OCI-LY1 (cell line): ENCODE measurements at regions not wholly inside any gene's neighbourhood (a gene's known extent, or its start where the extent isn't known, plus 50 kb on each side); places are given as distances from the start of the nearest gene placed in this dataset.

Source experiments
- H2AFZ ChIP-seq: fragments of 200-600 bp; sonication (generic), shearing (Covaris generic); 2 replicates; pipeline ENCODE4 v1.6.0; 2014; ENCODE audit warnings: antibody characterized with exemption, mild to moderate bottlenecking, low read length
- H3F3A ChIP-seq: fragments of 200-600 bp; sonication (generic), shearing (Covaris generic); 2 replicates; pipeline ENCODE4 v1.6.0; 2014; ENCODE audit warnings: mild to moderate bottlenecking, antibody characterized with exemption, low read length, moderate library complexity; ENCODE audit not compliant: insufficient read depth
- H3K27ac ChIP-seq: fragments of 200-600 bp; sonication (generic); 2 replicates; pipeline ENCODE4 v1.5.1; 2014; ENCODE audit warnings: low read length, mixed run types, mild to moderate bottlenecking, low read depth; ENCODE audit not compliant: poor library complexity, severe bottlenecking
- H3K27me3 ChIP-seq: fragments of 200-600 bp; sonication (generic); 2 replicates; pipeline ENCODE4 v1.6.0; 2014; ENCODE audit warnings: antibody characterized with exemption, mild to moderate bottlenecking, low read length, moderate library complexity; ENCODE audit not compliant: insufficient read depth
- H3K36me3 ChIP-seq: fragments of 200-600 bp; sonication (generic); 2 replicates; pipeline ENCODE4 v1.6.1; 2014; ENCODE audit warnings: mild to moderate bottlenecking, antibody characterized with exemption, low read length, moderate library complexity, mixed read lengths; ENCODE audit not compliant: insufficient read depth
- H3K4me1 ChIP-seq: fragments of 200-600 bp; sonication (generic); 2 replicates; pipeline ENCODE4 v1.5.1; 2014; ENCODE audit warnings: mild to moderate bottlenecking, low read length, moderate library complexity; ENCODE audit not compliant: insufficient read depth, severe bottlenecking
- H3K4me2 ChIP-seq: fragments of 200-600 bp; sonication (generic), shearing (Covaris generic); 2 replicates; pipeline ENCODE4 v1.6.1; 2014; ENCODE audit warnings: low read length
- H3K4me3 ChIP-seq: fragments of 200-600 bp; sonication (generic); 2 replicates; pipeline ENCODE4 v1.5.1; 2014; ENCODE audit warnings: low read length, low read depth, mild to moderate bottlenecking, mixed read lengths; ENCODE audit not compliant: poor library complexity, severe bottlenecking
- H3K79me2 ChIP-seq: fragments of 200-600 bp; shearing (Covaris generic); 2 replicates; pipeline ENCODE4 v1.6.1; 2016; ENCODE audit warnings: mixed run types, low read length, mixed read lengths; ENCODE audit not compliant: insufficient read depth
- H3K9ac ChIP-seq: fragments of 200-600 bp; sonication (generic), shearing (Covaris generic); 2 replicates; pipeline ENCODE4 v1.6.1; 2014; ENCODE audit warnings: mild to moderate bottlenecking, low read length, mixed read lengths
- H3K9me2 ChIP-seq: fragments of 200-600 bp; sonication (generic), shearing (Covaris generic); 2 replicates; pipeline ENCODE4 v1.6.1; 2014; ENCODE audit warnings: low read depth, mild to moderate bottlenecking, low read length, mixed read lengths
- H3K9me3 ChIP-seq: fragments of 200-600 bp; shearing (Covaris generic); 2 replicates; pipeline ENCODE4 v1.6.1; 2014; ENCODE audit warnings: low read length, mixed read lengths
- H4K20me1 ChIP-seq: fragments of 200-600 bp; sonication (generic), shearing (Covaris generic); 2 replicates; pipeline ENCODE4 v1.6.0; 2016; ENCODE audit warnings: mild to moderate bottlenecking, low read length; ENCODE audit not compliant: insufficient read depth
- EZH2 ChIP-seq: fragments of 200-600 bp; sonication (generic), shearing (Covaris generic); IDR thresholded peaks from 2 replicates; pipeline ENCODE4 v1.8.0; 2017; ENCODE audit warnings: borderline replicate concordance, mixed run types, mild to moderate bottlenecking, antibody characterized with exemption, low read length, moderate library complexity, mixed read lengths
- TF ChIP-seq, protein P1 (sequence below): fragments of 200-600 bp; sonication (generic), shearing (Covaris generic); IDR thresholded peaks from 2 replicates; pipeline ENCODE4 v1.5.1; 2017; ENCODE audit warnings: mild to moderate bottlenecking, antibody characterized with exemption, low read length, moderate library complexity, mixed read lengths

- H4K20me1 ChIP-seq, result no peaks in the 10 kb centered on the region
- no peak overlapping the region for H3K27ac ChIP-seq
- H3K9me3 ChIP-seq, result no peaks in the 10 kb centered on the region
- no peak overlapping the region for H3K4me2 ChIP-seq
- no peak overlapping the region for H3K4me3 ChIP-seq
- no peaks in the 10 kb centered on the region for H3K36me3 ChIP-seq
- H3K27me3 ChIP-seq, result no peaks in the 10 kb centered on the region
- H3F3A ChIP-seq, result no peaks in the 10 kb centered on the region
- no peak overlapping the region for H3K9ac ChIP-seq
- H3K4me1 ChIP-seq, result peaks cover 25% of the 10 kb centered on the region
- H3K79me2 ChIP-seq, result no peaks in the 10 kb centered on the region
- TF ChIP-seq EZH2, result no peak
- TF ChIP-seq, protein P1, sequence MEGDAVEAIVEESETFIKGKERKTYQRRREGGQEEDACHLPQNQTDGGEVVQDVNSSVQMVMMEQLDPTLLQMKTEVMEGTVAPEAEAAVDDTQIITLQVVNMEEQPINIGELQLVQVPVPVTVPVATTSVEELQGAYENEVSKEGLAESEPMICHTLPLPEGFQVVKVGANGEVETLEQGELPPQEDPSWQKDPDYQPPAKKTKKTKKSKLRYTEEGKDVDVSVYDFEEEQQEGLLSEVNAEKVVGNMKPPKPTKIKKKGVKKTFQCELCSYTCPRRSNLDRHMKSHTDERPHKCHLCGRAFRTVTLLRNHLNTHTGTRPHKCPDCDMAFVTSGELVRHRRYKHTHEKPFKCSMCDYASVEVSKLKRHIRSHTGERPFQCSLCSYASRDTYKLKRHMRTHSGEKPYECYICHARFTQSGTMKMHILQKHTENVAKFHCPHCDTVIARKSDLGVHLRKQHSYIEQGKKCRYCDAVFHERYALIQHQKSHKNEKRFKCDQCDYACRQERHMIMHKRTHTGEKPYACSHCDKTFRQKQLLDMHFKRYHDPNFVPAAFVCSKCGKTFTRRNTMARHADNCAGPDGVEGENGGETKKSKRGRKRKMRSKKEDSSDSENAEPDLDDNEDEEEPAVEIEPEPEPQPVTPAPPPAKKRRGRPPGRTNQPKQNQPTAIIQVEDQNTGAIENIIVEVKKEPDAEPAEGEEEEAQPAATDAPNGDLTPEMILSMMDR, result no peak
- H3K9me2 ChIP-seq, result no peaks in the 10 kb centered on the region
- H2AFZ ChIP-seq, result no peak overlapping the region
Measured at GRCh38 chr2:6497048-6497447, 368.7 kb downstream of the CMPK2 start.

DNA sequence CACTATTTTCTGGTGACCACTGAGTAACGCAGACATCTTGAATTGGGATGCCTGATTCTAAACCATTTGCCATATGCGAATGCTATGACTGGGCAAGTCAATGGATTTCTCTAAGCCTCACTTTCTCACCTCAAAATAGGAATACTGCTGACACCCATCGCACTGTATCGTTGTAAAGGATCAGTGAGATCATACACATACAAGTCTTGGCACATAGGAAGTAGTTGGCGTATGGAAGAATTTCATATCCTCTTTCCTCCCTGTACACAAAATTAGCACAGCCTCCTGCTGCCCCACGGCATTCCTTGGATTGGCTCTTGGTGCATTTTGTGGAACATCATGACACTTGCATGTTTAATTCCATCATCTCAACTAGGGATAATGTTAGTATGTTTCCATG is 366.9 kb downstream of the CMPK2 start:
- H3K27ac ChIP-seq, result no peak overlapping the region
- H3K4me1 ChIP-seq, result peaks cover 25% of the 10 kb centered on the region
- no peaks in the 10 kb centered on the region for H3K27me3 ChIP-seq
- H3K4me2 ChIP-seq, result no peak overlapping the region
- H3K9me2 ChIP-seq, result no peaks in the 10 kb centered on the region
- H3K9me3 ChIP-seq, result no peaks in the 10 kb centered on the region
- H3K36me3 ChIP-seq, result no peaks in the 10 kb centered on the region
- H3K9ac ChIP-seq, result no peak overlapping the region
- H3K4me3 ChIP-seq, result no peak overlapping the region
- no peak overlapping the region for H2AFZ ChIP-seq
- H3K79me2 ChIP-seq, result no peaks in the 10 kb centered on the region
- no peaks in the 10 kb centered on the region for H3F3A ChIP-seq
- TF ChIP-seq, protein P1, result no peak
- no peak for TF ChIP-seq EZH2
- H4K20me1 ChIP-seq, result no peaks in the 10 kb centered on the region

DNA sequence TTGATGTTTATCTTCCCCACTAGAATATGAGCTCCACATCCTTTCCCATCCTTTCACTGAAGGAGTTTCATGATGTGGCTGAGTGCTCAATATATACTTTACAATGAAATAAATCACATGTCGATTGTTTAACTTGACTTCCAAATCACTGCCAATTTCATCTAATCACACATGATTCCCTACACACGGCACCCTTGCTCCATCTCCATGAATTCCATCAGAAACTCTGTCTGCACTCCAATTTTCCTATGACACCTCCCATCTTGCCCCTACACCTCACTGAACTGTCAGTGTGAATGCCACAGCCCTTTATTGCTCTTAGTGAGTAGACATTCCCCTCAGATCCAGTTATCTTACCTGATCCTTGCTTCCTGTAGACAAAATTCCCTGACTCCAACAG is 366.0 kb downstream of the CMPK2 start:
- no peak overlapping the region for H2AFZ ChIP-seq
- H3K36me3 ChIP-seq, result no peaks in the 10 kb centered on the region
- H3K27ac ChIP-seq, result no peak overlapping the region
- H3K9ac ChIP-seq, result no peak overlapping the region
- H3K4me3 ChIP-seq, result no peak overlapping the region
- H3K79me2 ChIP-seq, result no peaks in the 10 kb centered on the region
- H3K9me3 ChIP-seq, result no peaks in the 10 kb centered on the region
- H3F3A ChIP-seq, result no peaks in the 10 kb centered on the region
- no peaks in the 10 kb centered on the region for H3K27me3 ChIP-seq
- no peak overlapping the region for H3K4me2 ChIP-seq
- H3K4me1 ChIP-seq, result peaks cover 27% of the 10 kb centered on the region
- no peaks in the 10 kb centered on the region for H4K20me1 ChIP-seq
- H3K9me2 ChIP-seq, result no peaks in the 10 kb centered on the region
- TF ChIP-seq EZH2, result no peak
- TF ChIP-seq, protein P1, result no peak
